ENCODE measurements at regions not wholly inside any gene's neighbourhood (a gene's known extent, or its start where the extent isn't known, plus 50 kb on each side); places are given as distances from the start of the nearest gene placed in this dataset.

- H3K36me3 ChIP-seq (ENCODE audit: insufficient read depth, low read length) = no peaks in the 10 kb centered on the region
- TF ChIP-seq, protein P1, sequence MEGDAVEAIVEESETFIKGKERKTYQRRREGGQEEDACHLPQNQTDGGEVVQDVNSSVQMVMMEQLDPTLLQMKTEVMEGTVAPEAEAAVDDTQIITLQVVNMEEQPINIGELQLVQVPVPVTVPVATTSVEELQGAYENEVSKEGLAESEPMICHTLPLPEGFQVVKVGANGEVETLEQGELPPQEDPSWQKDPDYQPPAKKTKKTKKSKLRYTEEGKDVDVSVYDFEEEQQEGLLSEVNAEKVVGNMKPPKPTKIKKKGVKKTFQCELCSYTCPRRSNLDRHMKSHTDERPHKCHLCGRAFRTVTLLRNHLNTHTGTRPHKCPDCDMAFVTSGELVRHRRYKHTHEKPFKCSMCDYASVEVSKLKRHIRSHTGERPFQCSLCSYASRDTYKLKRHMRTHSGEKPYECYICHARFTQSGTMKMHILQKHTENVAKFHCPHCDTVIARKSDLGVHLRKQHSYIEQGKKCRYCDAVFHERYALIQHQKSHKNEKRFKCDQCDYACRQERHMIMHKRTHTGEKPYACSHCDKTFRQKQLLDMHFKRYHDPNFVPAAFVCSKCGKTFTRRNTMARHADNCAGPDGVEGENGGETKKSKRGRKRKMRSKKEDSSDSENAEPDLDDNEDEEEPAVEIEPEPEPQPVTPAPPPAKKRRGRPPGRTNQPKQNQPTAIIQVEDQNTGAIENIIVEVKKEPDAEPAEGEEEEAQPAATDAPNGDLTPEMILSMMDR (conservative IDR thresholded peaks at IDR 0.05; ENCODE audit: low read length) = no peak
- TF ChIP-seq EZH2phosphoT487 (IDR thresholded peaks at IDR 0.05; ENCODE audit: borderline replicate concordance) = no peak
- H3K27me3 ChIP-seq (ENCODE audit: insufficient read depth, low read length, poor library complexity, severe bottlenecking) = no peaks in the 10 kb centered on the region
- H3K4me3 ChIP-seq (ENCODE audit: low read length, poor library complexity, severe bottlenecking) = no peak overlapping the region
- no peaks in the 10 kb centered on the region for H3K79me2 ChIP-seq (ENCODE audit: insufficient read depth, low read length)
- no peaks in the 10 kb centered on the region for H3K9me2 ChIP-seq (replicated peaks; ENCODE audit: low read depth, low read length)
- no peaks in the 10 kb centered on the region for H3K9me3 ChIP-seq (ENCODE audit: insufficient read depth, low read depth, low read length)
- no peak overlapping the region for H3K9ac ChIP-seq (ENCODE audit: low read depth, low read length, poor library complexity, severe bottlenecking)
- H2AFZ ChIP-seq (ENCODE audit: low read length) = no peak overlapping the region
- peaks cover 27% of the 10 kb centered on the region for H3K4me1 ChIP-seq (ENCODE audit: insufficient read depth, low read length, poor library complexity, severe bottlenecking)
- no peak overlapping the region for H3K4me2 ChIP-seq (ENCODE audit: low read depth, low read length, poor library complexity, severe bottlenecking)
- H4K20me1 ChIP-seq (ENCODE audit: insufficient read depth, low read length, poor library complexity, severe bottlenecking) = no peaks in the 10 kb centered on the region
- 0 out of 2 replicates have a peak, but pooled peaks cover 2% of the 10 kb centered on the region for H3F3A ChIP-seq (ENCODE audit: low read depth)
Measured at GRCh38 chr5:145466533-145466932, 368.6 kb downstream of the PRELID2 start.

- H4K20me1 ChIP-seq (ENCODE audit: insufficient read depth, low read length, poor library complexity, severe bottlenecking) = no peaks in the 10 kb centered on the region
- TF ChIP-seq EZH2phosphoT487 (IDR thresholded peaks at IDR 0.05; ENCODE audit: borderline replicate concordance) = no peak
- TF ChIP-seq, protein P1 (conservative IDR thresholded peaks at IDR 0.05; ENCODE audit: low read length) = no peak
- no peaks in the 10 kb centered on the region for H3F3A ChIP-seq (ENCODE audit: low read depth)
- no peaks in the 10 kb centered on the region for H3K9me3 ChIP-seq (ENCODE audit: insufficient read depth, low read depth, low read length)
- H3K9ac ChIP-seq (ENCODE audit: low read depth, low read length, poor library complexity, severe bottlenecking) = no peak overlapping the region
- H3K4me1 ChIP-seq (ENCODE audit: insufficient read depth, low read length, poor library complexity, severe bottlenecking) = peaks cover 20% of the 10 kb centered on the region
- no peaks in the 10 kb centered on the region for H3K27me3 ChIP-seq (ENCODE audit: insufficient read depth, low read length, poor library complexity, severe bottlenecking)
- H3K79me2 ChIP-seq (ENCODE audit: insufficient read depth, low read length) = no peaks in the 10 kb centered on the region
- no peak overlapping the region for H2AFZ ChIP-seq (ENCODE audit: low read length)
- no peaks in the 10 kb centered on the region for H3K9me2 ChIP-seq (replicated peaks; ENCODE audit: low read depth, low read length)
- H3K4me2 ChIP-seq (ENCODE audit: low read depth, low read length, poor library complexity, severe bottlenecking) = no peak overlapping the region
- H3K4me3 ChIP-seq (ENCODE audit: low read length, poor library complexity, severe bottlenecking) = no peak overlapping the region
- H3K36me3 ChIP-seq (ENCODE audit: insufficient read depth, low read length) = no peaks in the 10 kb centered on the region
Measured at GRCh38 chr5:145465474-145466263, 369.5 kb downstream of the PRELID2 start.

DNA sequence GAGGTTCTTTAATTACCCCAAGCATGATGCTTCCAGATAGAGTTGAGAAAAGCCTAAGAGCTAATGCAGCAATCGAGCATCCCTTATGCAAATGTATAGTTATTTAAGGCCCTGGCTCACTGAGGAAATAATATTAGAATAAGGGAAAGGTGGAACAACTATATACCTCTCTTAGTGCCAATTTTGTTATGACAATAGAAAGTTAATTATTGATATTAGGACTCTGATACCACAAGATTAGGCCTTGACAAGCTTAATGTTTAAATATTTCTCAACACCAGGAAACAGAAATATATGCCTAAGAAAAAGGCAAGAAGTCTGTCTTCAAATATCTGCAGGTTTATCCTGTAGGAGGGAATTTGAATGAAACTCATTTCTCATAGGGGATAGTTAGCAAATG is 371.0 kb downstream of the PRELID2 start:
- Histone ChIP-seq H3K9ac (ENCODE audit: low read depth, low read length, poor library complexity, severe bottlenecking) (no peak overlapping the region), H3K4me3 (ENCODE audit: low read length, poor library complexity, severe bottlenecking) (no peak overlapping the region), H3K36me3 (ENCODE audit: insufficient read depth, low read length) (no peaks in the 10 kb centered on the region), H3K9me3 (ENCODE audit: insufficient read depth, low read depth, low read length) (no peaks in the 10 kb centered on the region), H2AFZ (ENCODE audit: low read length) (no peak overlapping the region), H4K20me1 (ENCODE audit: insufficient read depth, low read length, poor library complexity, severe bottlenecking) (no peaks in the 10 kb centered on the region), H3K27me3 (ENCODE audit: insufficient read depth, low read length, poor library complexity, severe bottlenecking) (no peaks in the 10 kb centered on the region), H3K4me1 (ENCODE audit: insufficient read depth, low read length, poor library complexity, severe bottlenecking) (peaks cover 5% of the 10 kb centered on the region), H3K9me2 (replicated peaks; ENCODE audit: low read depth, low read length) (no peaks in the 10 kb centered on the region), H3F3A (ENCODE audit: low read depth) (no peaks in the 10 kb centered on the region), H3K79me2 (ENCODE audit: insufficient read depth, low read length) (no peaks in the 10 kb centered on the region), H3K4me2 (ENCODE audit: low read depth, low read length, poor library complexity, severe bottlenecking) (no peak overlapping the region)
- no peak for TF ChIP-seq EZH2phosphoT487 (IDR thresholded peaks at IDR 0.05; ENCODE audit: borderline replicate concordance)
- TF ChIP-seq, protein P1 (conservative IDR thresholded peaks at IDR 0.05; ENCODE audit: low read length) = no peak
